H9 (cell line): ENCODE measurements at regions not wholly inside any gene's neighbourhood (a gene's known extent, or its start where the extent isn't known, plus 50 kb on each side); places are given as distances from the start of the nearest gene placed in this dataset.

ENCODE experiments used
- DNase-seq: peaks from one replicate; pipeline ENCODE4 v3.0.0-alpha.2; 2017
- H2AFZ ChIP-seq: one replicate; pipeline ENCODE4 v1.6.1; 2013; ENCODE audit warnings: mild to moderate bottlenecking, low read length, control low read depth, moderate library complexity
- H2AK5ac ChIP-seq: 2 replicates; pipeline ENCODE4 v1.6.1; 2013; ENCODE audit warnings: low read length, control low read depth, mixed read lengths; ENCODE audit not compliant: insufficient read length
- H2BK120ac ChIP-seq: one replicate; pipeline ENCODE4 v1.6.1; 2013; ENCODE audit warnings: low read depth, mild to moderate bottlenecking, low read length, control low read depth, inconsistent platforms; ENCODE audit not compliant: poor library complexity, severe bottlenecking
- H2BK12ac ChIP-seq: 2 replicates; pipeline ENCODE4 v1.6.1; 2013; ENCODE audit warnings: low read length, control low read depth, mixed read lengths, low read depth; ENCODE audit not compliant: insufficient read length
- H2BK15ac ChIP-seq: 2 replicates; pipeline ENCODE4 v1.6.1; 2013; ENCODE audit warnings: low read depth, low read length, control low read depth
- H2BK20ac ChIP-seq: one replicate; pipeline ENCODE4 v1.6.1; 2013; ENCODE audit warnings: low read depth, mild to moderate bottlenecking, low read length, control low read depth, inconsistent platforms; ENCODE audit not compliant: poor library complexity, severe bottlenecking
- H2BK5ac ChIP-seq: 2 replicates; pipeline ENCODE4 v1.6.1; 2013; ENCODE audit warnings: low read length, control low read depth, mixed read lengths; ENCODE audit not compliant: insufficient read length
- H3K14ac ChIP-seq: 2 replicates; pipeline ENCODE4 v1.6.1; 2013; ENCODE audit warnings: low read length, control low read depth; ENCODE audit not compliant: insufficient read depth
- H3K18ac ChIP-seq: 2 replicates; pipeline ENCODE4 v1.6.1; 2013; ENCODE audit warnings: low read depth, mild to moderate bottlenecking, mixed read lengths, low read length, control low read depth; ENCODE audit not compliant: insufficient read length
- H3K23ac ChIP-seq: 2 replicates; pipeline ENCODE4 v1.6.1; 2013; ENCODE audit warnings: low read length, control low read depth, mixed read lengths, low read depth; ENCODE audit not compliant: insufficient read length
- H3K23me2 ChIP-seq: 2 replicates; pipeline ENCODE4 v1.6.1; 2013; ENCODE audit warnings: low read depth, mild to moderate bottlenecking, mixed read lengths, low read length, control low read depth; ENCODE audit not compliant: insufficient read length, poor library complexity, severe bottlenecking
- H3K27ac ChIP-seq: 2 replicates; pipeline ENCODE4 v1.5.1; 2013; ENCODE audit warnings: low read length, control low read depth, mixed read lengths, low read depth; ENCODE audit not compliant: insufficient read length
- H3K27me3 ChIP-seq: 2 replicates; pipeline ENCODE4 v1.6.1; 2013; ENCODE audit warnings: low read length, control low read depth, inconsistent platforms; ENCODE audit not compliant: insufficient read depth
- H3K4ac ChIP-seq: 2 replicates; pipeline ENCODE4 v1.6.1; 2013; ENCODE audit warnings: low read depth, mild to moderate bottlenecking, control low read depth, inconsistent platforms, low read length, moderate library complexity
- H3K4me1 ChIP-seq: 2 replicates; pipeline ENCODE4 v1.6.1; 2013; ENCODE audit warnings: low read length, control low read depth, inconsistent platforms; ENCODE audit not compliant: insufficient read depth
- H3K4me2 ChIP-seq: 2 replicates; pipeline ENCODE4 v1.6.1; 2013; ENCODE audit warnings: low read length, control low read depth, mixed read lengths; ENCODE audit not compliant: insufficient read length, insufficient read depth
- H3K56ac ChIP-seq: 2 replicates; pipeline ENCODE4 v1.6.1; 2013; ENCODE audit warnings: low read depth, mild to moderate bottlenecking, mixed read lengths, low read length, control low read depth; ENCODE audit not compliant: insufficient read length
- H3K79me1 ChIP-seq: 2 replicates; pipeline ENCODE4 v1.6.1; 2013; ENCODE audit warnings: low read depth, mild to moderate bottlenecking, moderate library complexity, low read length, control low read depth, inconsistent platforms; ENCODE audit not compliant: insufficient read depth, poor library complexity, severe bottlenecking
- H3K79me2 ChIP-seq: 2 replicates; pipeline ENCODE4 v1.6.1; 2013; ENCODE audit warnings: low read length, control low read depth, inconsistent platforms; ENCODE audit not compliant: insufficient read depth
- H3K9ac ChIP-seq: 2 replicates; pipeline ENCODE4 v1.6.1; 2013; ENCODE audit warnings: low read length, control low read depth, mixed read lengths; ENCODE audit not compliant: insufficient read length; ENCODE audit errors: extremely low read depth
- H3K9me3 ChIP-seq: one replicate; pipeline ENCODE4 v1.6.1; 2013; ENCODE audit warnings: low read depth, low read length, inconsistent platforms; ENCODE audit not compliant: control insufficient read depth
- H3T11ph ChIP-seq: one replicate; pipeline ENCODE4 v1.6.1; 2013; ENCODE audit warnings: mild to moderate bottlenecking, low read length, control low read depth, inconsistent platforms
- H4K20me1 ChIP-seq: one replicate; pipeline ENCODE4 v1.6.1; 2013; ENCODE audit not compliant: control insufficient read depth, insufficient read length, insufficient read depth
- H4K5ac ChIP-seq: 2 replicates; pipeline ENCODE4 v1.6.1; 2013; ENCODE audit warnings: low read depth, mild to moderate bottlenecking, mixed read lengths, low read length, control low read depth; ENCODE audit not compliant: insufficient read length
- H4K8ac ChIP-seq: replicated peaks from 2 replicates; pipeline ENCODE4 v1.6.1; 2013; ENCODE audit warnings: low read length, control low read depth, mixed read lengths, low read depth; ENCODE audit not compliant: insufficient read length
- H4K91ac ChIP-seq: 2 replicates; pipeline ENCODE4 v1.6.1; 2013; ENCODE audit warnings: low read depth, mild to moderate bottlenecking, moderate library complexity, mixed read lengths, low read length, control low read depth; ENCODE audit not compliant: insufficient read length
- H3K27ac Mint-ChIP-seq, 3 experiments: 2 replicates in 2 of 3; 3 replicates in 1 of 3; pipeline ENCODE4 v1.8.0; 2020 to 2021; ENCODE audit warnings: mixed read lengths in 3 of 3, mild to moderate bottlenecking in 1 of 3, moderate library complexity in 1 of 3
- H3K27me3 Mint-ChIP-seq: 2 replicates; pipeline ENCODE4 v1.8.0; 2021; ENCODE audit warnings: low read depth, mild to moderate bottlenecking, moderate library complexity, mixed read lengths
- H3K36me3 Mint-ChIP-seq, 3 experiments: 2 replicates in 2 of 3; 3 replicates in 1 of 3; pipeline ENCODE4 v1.8.0; 2020 to 2021; ENCODE audit warnings: low read depth in 3 of 3, mixed read lengths in 3 of 3; ENCODE audit not compliant: insufficient read depth in 1 of 3
- H3K4me1 Mint-ChIP-seq, 2 experiments: 2 replicates each; pipeline ENCODE4 v1.8.0; 2020; ENCODE audit warnings: mixed read lengths in 2 of 2
- H3K4me3 Mint-ChIP-seq, 2 experiments: 2 replicates in 1 of 2; 3 replicates in 1 of 2; pipeline ENCODE4 v1.8.0; 2020 to 2021; ENCODE audit warnings: mild to moderate bottlenecking in 2 of 2, mixed read lengths in 2 of 2, moderate library complexity in 1 of 2
- H3K9me3 Mint-ChIP-seq, 2 experiments: 2 replicates in 1 of 2; 3 replicates in 1 of 2; pipeline ENCODE4 v1.8.0; 2020; ENCODE audit warnings: mild to moderate bottlenecking in 2 of 2, mixed read lengths in 2 of 2, moderate library complexity in 1 of 2
- CTCF ChIP-seq: fragments of 200-600 bp; sonication (generic); conservative IDR thresholded peaks from 3 replicates; pipeline ENCODE4 v1.8.0; 2021; ENCODE audit warnings: antibody characterized with exemption, mild to moderate bottlenecking
- WGBS: extraction: QIAGEN DNeasy Blood & Tissue Kit; methylation state at CpG from one replicate; pipeline ENCODE4 v1.1.7; 2013; ENCODE audit warnings: missing lambda C conversion rate, low lambda C conversion rate, mixed read lengths; ENCODE audit not compliant: insufficient read length; ENCODE audit errors: extremely low coverage; 5-methylcytosine and 5-hydroxymethylcytosine counted together

GRCh38 chr4:156362581-156362980 is 408.9 kb upstream of the CTSO start:
- no peaks in the 10 kb centered on the region for H3K79me2 ChIP-seq
- WGBS: no CpG with 5 or more reads among the region's 2 CpGs
- H3K27me3 Mint-ChIP-seq: no peaks in the 10 kb centered on the region
- peaks cover 4 to 13% (median 12%) of the 10 kb centered on the region in 3 experiments; a peak in 6 of 7 replicates for H3K36me3 Mint-ChIP-seq
- no peak overlapping the region for H2BK12ac ChIP-seq
- H3K9ac ChIP-seq: no peak overlapping the region
- H2BK20ac ChIP-seq: no peak overlapping the region
- H3K14ac ChIP-seq: no peak overlapping the region
- H4K91ac ChIP-seq: no peak overlapping the region
- H3K9me3 Mint-ChIP-seq: peaks cover 5 to 9% of the 10 kb centered on the region in 2 experiments
- H2BK5ac ChIP-seq: no peak overlapping the region
- no peaks in the 10 kb centered on the region for H4K20me1 ChIP-seq
- no peak for TF ChIP-seq CTCF
- H2AFZ ChIP-seq: no peak overlapping the region
- no peak overlapping the region for H3T11ph ChIP-seq
- no peak overlapping the region for H3K4ac ChIP-seq
- no peaks in the 10 kb centered on the region for H3K23me2 ChIP-seq
- no peak overlapping the region for H2AK5ac ChIP-seq
- no peak overlapping the region for H2BK120ac ChIP-seq
- no peak overlapping the region for H3K4me2 ChIP-seq
- H3K27ac ChIP-seq: no peak overlapping the region
- H3K27ac Mint-ChIP-seq: no peak overlapping the region
- peaks cover 4 to 5% of the 10 kb centered on the region in 2 experiments; a peak in 2 of 4 replicates for H3K4me1 Mint-ChIP-seq
- H2BK15ac ChIP-seq: no peak overlapping the region
- H3K56ac ChIP-seq: no peak overlapping the region
- H4K5ac ChIP-seq: no peak overlapping the region
- no peaks in the 10 kb centered on the region for H3K4me1 ChIP-seq
- no peak overlapping the region for H3K4me3 Mint-ChIP-seq
- no peak overlapping the region for H3K23ac ChIP-seq
- no peaks in the 10 kb centered on the region for H3K27me3 ChIP-seq
- no peak overlapping the region for H3K18ac ChIP-seq
- H3K79me1 ChIP-seq: no peaks in the 10 kb centered on the region
- no peak for DNase-seq
- no peaks in the 10 kb centered on the region for H3K9me3 ChIP-seq
- no peak overlapping the region for H4K8ac ChIP-seq
